ENCODE measurements at regions not wholly inside any gene's neighbourhood (a gene's known extent, or its start where the extent isn't known, plus 50 kb on each side); places are given as distances from the start of the nearest gene placed in this dataset.

DNA sequence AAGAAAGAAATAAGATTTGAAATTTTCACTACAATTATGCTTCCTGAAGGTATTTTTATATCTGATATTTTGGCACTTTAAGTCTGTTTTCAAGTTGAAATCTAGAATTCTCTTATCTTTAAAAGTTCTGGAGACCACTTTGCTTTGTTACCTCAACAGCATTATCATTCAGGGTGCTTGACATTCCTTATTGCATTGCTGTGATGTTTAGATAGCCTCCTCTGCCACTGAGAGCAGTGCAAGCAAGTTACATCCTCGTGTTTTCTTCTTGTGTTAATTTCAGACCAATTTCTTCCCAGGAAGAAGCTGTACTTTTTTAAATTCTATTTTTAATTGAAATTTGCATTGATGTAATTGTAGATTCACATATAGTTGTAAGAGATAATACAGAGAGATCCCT, 333.9 kb upstream of the KIRREL3 start:
- no peak overlapping the region for H3K27ac Mint-ChIP-seq
- Histone ChIP-seq H3K4me1 (ENCODE audit: control insufficient read depth, insufficient read depth, low read length) (no peaks in the 10 kb centered on the region), H3K9me3 (ENCODE audit: control insufficient read depth, low read length) (peaks cover 14% of the 10 kb centered on the region), H3K4me3 (ENCODE audit: low read length) (no peak overlapping the region), H3K36me3 (ENCODE audit: control insufficient read depth, insufficient read depth, low read length) (no peaks in the 10 kb centered on the region), H3K9ac (ENCODE audit: extremely low read depth, low read length, poor library complexity, severe bottlenecking) (no peak overlapping the region), H3K27me3 (ENCODE audit: control insufficient read depth, insufficient read depth, low read length, poor library complexity, severe bottlenecking) (no peaks in the 10 kb centered on the region), H3K27ac (ENCODE audit: low read depth, low read length) (no peak overlapping the region)
- TF ChIP-seq, protein P1, sequence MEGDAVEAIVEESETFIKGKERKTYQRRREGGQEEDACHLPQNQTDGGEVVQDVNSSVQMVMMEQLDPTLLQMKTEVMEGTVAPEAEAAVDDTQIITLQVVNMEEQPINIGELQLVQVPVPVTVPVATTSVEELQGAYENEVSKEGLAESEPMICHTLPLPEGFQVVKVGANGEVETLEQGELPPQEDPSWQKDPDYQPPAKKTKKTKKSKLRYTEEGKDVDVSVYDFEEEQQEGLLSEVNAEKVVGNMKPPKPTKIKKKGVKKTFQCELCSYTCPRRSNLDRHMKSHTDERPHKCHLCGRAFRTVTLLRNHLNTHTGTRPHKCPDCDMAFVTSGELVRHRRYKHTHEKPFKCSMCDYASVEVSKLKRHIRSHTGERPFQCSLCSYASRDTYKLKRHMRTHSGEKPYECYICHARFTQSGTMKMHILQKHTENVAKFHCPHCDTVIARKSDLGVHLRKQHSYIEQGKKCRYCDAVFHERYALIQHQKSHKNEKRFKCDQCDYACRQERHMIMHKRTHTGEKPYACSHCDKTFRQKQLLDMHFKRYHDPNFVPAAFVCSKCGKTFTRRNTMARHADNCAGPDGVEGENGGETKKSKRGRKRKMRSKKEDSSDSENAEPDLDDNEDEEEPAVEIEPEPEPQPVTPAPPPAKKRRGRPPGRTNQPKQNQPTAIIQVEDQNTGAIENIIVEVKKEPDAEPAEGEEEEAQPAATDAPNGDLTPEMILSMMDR (conservative IDR thresholded peaks at IDR 0.05) = no peak
- DNase-seq = no peak
- no peak overlapping the region for H3K4me3 Mint-ChIP-seq
- H3K27me3 Mint-ChIP-seq (ENCODE audit: insufficient read depth) = no peaks in the 10 kb centered on the region
- no peaks in the 10 kb centered on the region for H3K36me3 Mint-ChIP-seq (ENCODE audit: low read depth)
- 89% methylated on average over 1 of the region's 1 CpG; no CpG with 5 or more reads in 1 of the 2 experiments for WGBS, 2 experiments (ENCODE audit: insufficient coverage in 1 of 2, insufficient read length in 1 of 2)
- H3K4me1 Mint-ChIP-seq = peaks cover 3% of the 10 kb centered on the region
- H3K9me3 Mint-ChIP-seq = peaks cover 29% of the 10 kb centered on the region

DNA sequence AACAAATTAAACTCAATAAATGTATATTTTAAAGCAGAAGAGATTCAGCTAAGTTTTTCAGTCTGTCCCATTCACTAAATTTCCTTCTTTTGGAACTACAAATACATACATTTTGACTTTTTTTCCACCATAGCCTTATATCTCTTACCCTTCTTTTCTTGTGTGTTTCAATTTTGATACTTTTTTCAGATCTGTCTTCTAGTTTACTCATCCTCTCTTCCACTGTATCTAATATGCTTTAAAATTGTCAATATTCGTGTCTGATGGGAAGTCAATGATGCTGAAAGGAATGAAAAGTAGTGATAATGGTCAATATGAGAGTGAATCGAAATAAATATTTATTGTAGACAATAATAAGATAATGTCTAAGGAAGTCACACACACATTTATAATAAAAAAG, 332.3 kb upstream of the KIRREL3 start:
- H3K4me3 ChIP-seq (ENCODE audit: low read length) = no peak overlapping the region
- H3K9me3 ChIP-seq (ENCODE audit: control insufficient read depth, low read length) = peaks cover 14% of the 10 kb centered on the region
- Mint-ChIP-seq H3K4me3 (no peak overlapping the region), H3K27ac (no peak overlapping the region), H3K4me1 (no peaks in the 10 kb centered on the region), H3K9me3 (peaks cover 29% of the 10 kb centered on the region), H3K36me3 (ENCODE audit: low read depth) (no peaks in the 10 kb centered on the region), H3K27me3 (ENCODE audit: insufficient read depth) (no peaks in the 10 kb centered on the region)
- no peaks in the 10 kb centered on the region for H3K4me1 ChIP-seq (ENCODE audit: control insufficient read depth, insufficient read depth, low read length)
- H3K27me3 ChIP-seq (ENCODE audit: control insufficient read depth, insufficient read depth, low read length, poor library complexity, severe bottlenecking) = no peaks in the 10 kb centered on the region
- H3K36me3 ChIP-seq (ENCODE audit: control insufficient read depth, insufficient read depth, low read length) = no peaks in the 10 kb centered on the region
- H3K27ac ChIP-seq (ENCODE audit: low read depth, low read length) = no peak overlapping the region
- no peak for DNase-seq
- TF ChIP-seq, protein P1 (conservative IDR thresholded peaks at IDR 0.05) = no peak
- WGBS, 2 experiments (ENCODE audit: insufficient coverage in 1 of 2, insufficient read length in 1 of 2) = 75% methylated on average over 1 of the region's 2 CpGs; no CpG with 5 or more reads in 1 of the 2 experiments
- H3K9ac ChIP-seq (ENCODE audit: extremely low read depth, low read length, poor library complexity, severe bottlenecking) = no peak overlapping the region

DNA sequence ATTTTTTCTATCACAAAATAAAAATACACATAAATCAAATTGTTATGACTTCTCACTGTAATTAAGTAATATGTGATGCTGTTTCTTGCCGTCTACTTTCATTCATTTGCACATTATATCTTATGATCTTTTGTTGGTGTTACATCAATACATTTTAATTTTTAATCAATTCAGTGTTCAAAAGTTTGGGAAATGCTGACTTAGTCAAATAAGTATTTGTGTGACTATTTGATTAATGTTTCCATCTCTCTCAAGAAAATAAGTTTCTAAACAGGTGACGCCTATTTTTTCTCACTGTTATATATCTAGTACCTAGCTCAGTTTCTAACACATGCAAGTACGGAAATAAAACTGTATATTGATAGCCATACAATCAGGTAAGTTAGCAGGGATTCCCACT, 329.5 kb upstream of the KIRREL3 start:
- no peak overlapping the region for H3K27ac Mint-ChIP-seq
- no peak overlapping the region for H3K27ac ChIP-seq (ENCODE audit: low read depth, low read length)
- no peak overlapping the region for H3K4me3 Mint-ChIP-seq

More for the DNA sequence above, 329.5 kb upstream of the KIRREL3 start:
- Histone ChIP-seq H3K36me3 (ENCODE audit: control insufficient read depth, insufficient read depth, low read length) (no peaks in the 10 kb centered on the region), H3K4me1 (ENCODE audit: control insufficient read depth, insufficient read depth, low read length) (no peaks in the 10 kb centered on the region), H3K27me3 (ENCODE audit: control insufficient read depth, insufficient read depth, low read length, poor library complexity, severe bottlenecking) (no peaks in the 10 kb centered on the region), H3K9me3 (ENCODE audit: control insufficient read depth, low read length) (peaks cover 14% of the 10 kb centered on the region), H3K9ac (ENCODE audit: extremely low read depth, low read length, poor library complexity, severe bottlenecking) (no peak overlapping the region), H3K4me3 (ENCODE audit: low read length) (no peak overlapping the region)
- Mint-ChIP-seq H3K27me3 (ENCODE audit: insufficient read depth) (no peaks in the 10 kb centered on the region), H3K36me3 (ENCODE audit: low read depth) (no peaks in the 10 kb centered on the region), H3K9me3 (peaks cover 20% of the 10 kb centered on the region), H3K4me1 (no peaks in the 10 kb centered on the region)
- 50% methylated on average over 2 of the region's 3 CpGs; no CpG with 5 or more reads in 1 of the 2 experiments for WGBS, 2 experiments (ENCODE audit: insufficient coverage in 1 of 2, insufficient read length in 1 of 2)
- DNase-seq = no peak
- TF ChIP-seq, protein P1 (conservative IDR thresholded peaks at IDR 0.05) = no peak
